HepG2 (cell line): ENCODE measurements at regions not wholly inside any gene's neighbourhood (a gene's known extent, or its start where the extent isn't known, plus 50 kb on each side); places are given as distances from the start of the nearest gene placed in this dataset.

Experiments
- ATAC-seq: fragments of 200-7000 bp; cut with Tn5 transposase; 3 replicates; pipeline ENCODE4 v1.9.1; 2020; ENCODE audit warnings: mild to moderate bottlenecking, moderate library complexity
- BruUV-seq: library from RNA; stranded (reverse); fragments of 400-500 nt; replicated peaks from 2 replicates; lab custom pipeline; 2021; lab: Mats Ljungman, UMichigan
- CTCF ChIA-PET: fragments of 300-600 bp; formaldehyde crosslinking; extraction: SDS; loops from one replicate; lab custom pipeline; 2021; ENCODE audit warnings: low total read pairs, inconsistent platforms, low intra/inter-chr PET ratio; lab: Yijun Ruan, JAX
- POLR2A ChIA-PET: fragments of 350-600 bp; sonication (Branson Sonifier 250); formaldehyde crosslinking; loops from one replicate; lab custom pipeline; 2020; ENCODE audit warnings: antibody characterized with exemption, inconsistent platforms; lab: Yijun Ruan, JAX
- DNase-seq: peaks from one replicate; pipeline ENCODE4 v3.0.0-alpha.2; 2015; ENCODE audit warnings: low spot score
- FAIRE-seq: peaks from 3 replicates; lab custom pipeline; 2011; peaks lifted over from hg19 to GRCh38; lab: Jason Lieb, UNC
- H2AFZ ChIP-seq: one replicate; pipeline ENCODE4 v1.6.1; 2011; ENCODE audit warnings: low read length, inconsistent platforms
- H3K27ac ChIP-seq: fragments of 300-600 bp; 3 replicates; pipeline ENCODE4 v1.8.0; 2011; ENCODE audit warnings: mixed run types, mild to moderate bottlenecking, mixed read lengths, low read length, inconsistent platforms; ENCODE audit not compliant: insufficient read depth; ENCODE audit errors: extremely low read length
- H3K27me3 ChIP-seq, 2 experiments: fragments of 200-600 bp in 1 of 2; 2 replicates in 1 of 2; 3 replicates in 1 of 2; pipeline versions ENCODE4 v1.6.0 to v1.8.0; 2011; ENCODE audit warnings: low read length in 2 of 2, mild to moderate bottlenecking in 2 of 2, moderate library complexity in 2 of 2, inconsistent platforms in 1 of 2; ENCODE audit not compliant: insufficient read depth in 2 of 2, control insufficient read depth in 1 of 2
- H3K36me3 ChIP-seq, 2 experiments: fragments of 200-600 bp in 1 of 2; replicated peaks in 1 of 2; 2 replicates in 1 of 2; 3 replicates in 1 of 2; pipeline versions ENCODE4 v1.5.1 to v1.8.0; 2011; ENCODE audit warnings: low read length in 2 of 2, inconsistent platforms in 1 of 2; ENCODE audit not compliant: insufficient read depth in 2 of 2, control insufficient read depth in 1 of 2
- H3K4me1 ChIP-seq: 2 replicates; pipeline ENCODE4 v1.5.1; 2012; ENCODE audit warnings: low read length, inconsistent platforms; ENCODE audit not compliant: insufficient read depth
- H3K4me2 ChIP-seq: 2 replicates; pipeline ENCODE4 v1.6.0; 2011; ENCODE audit warnings: low read depth, low read length, inconsistent platforms
- H3K4me3 ChIP-seq, 3 experiments: fragments of 200-600 bp in 1 of 3; sonication (generic), shearing (Covaris generic) in 1 of 3; replicated peaks in 1 of 3; 2 replicates each; pipeline ENCODE4 v1.5.1; 2011 to 2016; ENCODE audit warnings: low read length in 3 of 3, inconsistent platforms in 2 of 3, low read depth in 2 of 3, mild to moderate bottlenecking in 2 of 3, control low read depth in 1 of 3, mixed read lengths in 1 of 3; ENCODE audit not compliant: insufficient read depth in 1 of 3
- H3K79me2 ChIP-seq: one replicate; pipeline ENCODE4 v1.6.1; 2011; ENCODE audit warnings: low read length, inconsistent platforms; ENCODE audit not compliant: insufficient read depth
- H3K9ac ChIP-seq: 2 replicates; pipeline ENCODE4 v1.6.0; 2011; ENCODE audit warnings: mild to moderate bottlenecking, low read depth, low read length, inconsistent platforms; ENCODE audit not compliant: insufficient read depth
- H3K9me3 ChIP-seq: 2 replicates; pipeline ENCODE4 v1.5.1; 2012; ENCODE audit warnings: mild to moderate bottlenecking, low read length
- H4K20me1 ChIP-seq: 2 replicates; pipeline ENCODE4 v1.6.0; 2011; ENCODE audit warnings: inconsistent platforms, mild to moderate bottlenecking, low read length, moderate library complexity; ENCODE audit not compliant: insufficient read depth
- EHMT2 ChIP-seq: fragments of 200-600 bp; sonication (generic); IDR thresholded peaks from 2 replicates; pipeline ENCODE4 v1.7.0; 2017; ENCODE audit warnings: antibody characterized with exemption, low read depth, low read length, borderline replicate concordance
- HNRNPK ChIP-seq: fragments of 200-400 bp; formaldehyde crosslinking; IDR thresholded peaks from 2 replicates; pipeline ENCODE4 v1.6.1; 2018; ENCODE audit warnings: low read length, low read depth, moderate library complexity, mild to moderate bottlenecking; ENCODE audit not compliant: poor library complexity, severe bottlenecking
- MAFF ChIP-seq: IDR thresholded peaks from 2 replicates; pipeline ENCODE4 v1.6.1; 2011; ENCODE audit warnings: low read depth, low read length, improper control_type of control experiment
- MYC ChIP-seq: sonication (generic); formaldehyde crosslinking; IDR thresholded peaks from 2 replicates; pipeline ENCODE4 v1.9.0; 2021; ENCODE audit warnings: missing genetic modification reagents, borderline replicate concordance
- NFIC ChIP-seq: IDR thresholded peaks from 2 replicates; pipeline ENCODE4 v1.6.1; 2012; ENCODE audit warnings: mild to moderate bottlenecking, low read length, inconsistent platforms
- ONECUT2 ChIP-seq: sonication (generic); formaldehyde crosslinking; IDR thresholded peaks from 2 replicates; pipeline ENCODE4 v1.4.0; 2020; ENCODE audit warnings: missing genetic modification reagents
- PAF1 ChIP-seq: IDR thresholded peaks from 2 replicates; pipeline ENCODE4 v1.6.1; 2016; ENCODE audit warnings: missing genetic modification reagents, missing compliant biosample characterization
- PCBP2 ChIP-seq: fragments of 200-400 bp; formaldehyde crosslinking; optimal IDR thresholded peaks from 2 replicates; pipeline ENCODE3; 2018; ENCODE audit warnings: low read length, low read depth; ENCODE audit not compliant: poor library complexity, severe bottlenecking
- POLR2A ChIP-seq, 2 experiments: IDR thresholded peaks; 2 replicates each; pipeline ENCODE4 v1.6.1; 2011; ENCODE audit warnings: low read depth in 2 of 2, low read length in 2 of 2, mild to moderate bottlenecking in 1 of 2, moderate library complexity in 1 of 2; ENCODE audit not compliant: insufficient read depth in 1 of 2
- RXRA ChIP-seq: sonication (generic); formaldehyde crosslinking; IDR thresholded peaks from 2 replicates; pipeline ENCODE4 v1.5.1; 2020; ENCODE audit warnings: missing genetic modification reagents
- SCMH1 ChIP-seq: sonication (generic); formaldehyde crosslinking; IDR thresholded peaks from 2 replicates; pipeline ENCODE4 v1.9.0; 2021; ENCODE audit warnings: missing genetic modification reagents, mild to moderate bottlenecking, borderline replicate concordance
- TMF1 ChIP-seq: sonication (generic); formaldehyde crosslinking; IDR thresholded peaks from 2 replicates; pipeline ENCODE4 v1.8.1; 2022; ENCODE audit warnings: low read depth, missing genetic modification reagents
- ZNF577 ChIP-seq: sonication (generic); formaldehyde crosslinking; IDR thresholded peaks from 2 replicates; pipeline ENCODE4 v1.4.0; 2020; ENCODE audit warnings: mild to moderate bottlenecking, low read depth, missing genetic modification reagents, borderline replicate concordance
- ZNF83 ChIP-seq: sonication (generic); formaldehyde crosslinking; IDR thresholded peaks from 2 replicates; pipeline ENCODE4 v1.4.0; 2020; ENCODE audit warnings: missing genetic modification reagents, mild to moderate bottlenecking, borderline replicate concordance
- WGBS: methylation state at CpG from one replicate; pipeline ENCODE4 v1.1.6; 2017; ENCODE audit warnings: low lambda C conversion rate; 5-methylcytosine and 5-hydroxymethylcytosine counted together
- in situ Hi-C: cut with HindIII; loops from 2 replicates; pipeline ENCODE4 v1.10.0; 2017; ENCODE audit warnings: low pct_unique_long_range_greater_than_20kb; ENCODE audit not compliant: extremely low pct_ligation_motif_present
- intact Hi-C: fragments of 100-400 bp; cut with micrococcal nuclease; formaldehyde crosslinking; loops from one replicate; pipeline ENCODE4 v1.10.0; 2022; ENCODE audit not compliant: unreplicated experiment
- TF ChIP-seq, protein P1 (sequence below): sonication (generic); formaldehyde crosslinking; IDR thresholded peaks from 2 replicates; pipeline ENCODE4 v1.4.0; 2020; ENCODE audit warnings: missing genetic modification reagents
- TF ChIP-seq, protein P2 (sequence below): sonication (generic); formaldehyde crosslinking; IDR thresholded peaks from 2 replicates; pipeline ENCODE4 v1.4.0; 2020; ENCODE audit warnings: missing genetic modification reagents

DNA sequence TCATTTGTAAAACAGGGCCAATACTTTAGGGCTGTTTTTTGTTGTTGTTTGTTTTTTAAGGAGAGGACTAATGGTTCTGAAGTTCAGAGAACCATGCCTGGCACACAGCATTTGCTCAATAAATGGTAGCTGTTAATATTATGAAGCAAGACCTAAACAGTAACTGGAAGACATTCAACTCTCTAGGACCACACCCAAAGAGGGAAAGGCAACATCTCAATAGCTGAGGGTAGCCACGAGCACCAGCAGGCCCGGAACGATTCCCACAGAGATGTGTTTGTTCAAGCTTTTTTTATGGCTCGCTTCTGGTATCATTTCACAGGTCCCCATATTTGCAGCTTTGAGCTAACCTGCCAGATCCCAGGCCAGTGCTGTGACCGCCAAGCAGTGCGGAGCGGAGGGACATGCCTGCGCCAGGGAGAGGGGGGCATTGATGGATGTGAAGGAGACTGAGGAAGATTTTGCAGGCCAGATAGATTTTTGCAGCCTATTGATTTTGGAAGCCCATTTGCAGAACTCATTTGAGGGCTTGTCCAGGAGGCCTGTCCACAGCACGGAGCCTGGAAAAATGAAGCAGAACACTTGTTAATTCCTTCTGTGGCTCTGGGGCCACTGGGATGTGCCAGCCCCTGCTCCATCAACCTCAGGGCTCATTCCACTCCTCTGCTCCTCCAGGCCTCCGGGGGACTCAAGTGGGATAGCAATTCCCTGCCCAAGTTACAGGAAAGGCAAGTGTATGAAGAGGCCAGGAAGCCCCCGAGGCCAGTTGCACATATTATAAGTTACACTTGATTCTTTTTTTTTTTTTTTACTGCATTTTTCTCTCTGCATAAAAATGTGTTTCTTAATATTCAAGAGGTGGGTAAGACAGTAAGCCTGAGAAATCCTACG, 57.3 kb upstream of the FGFR2 start:
- intact Hi-C loops: no loop called here
- CTCF ChIA-PET: no interaction called here
- TF ChIP-seq NFIC: no peak
- no peak for TF ChIP-seq PAF1 (CRISPR knock-in tag)
- TF ChIP-seq TMF1 (CRISPR knock-in tag): no peak
- TF ChIP-seq, protein P1, sequence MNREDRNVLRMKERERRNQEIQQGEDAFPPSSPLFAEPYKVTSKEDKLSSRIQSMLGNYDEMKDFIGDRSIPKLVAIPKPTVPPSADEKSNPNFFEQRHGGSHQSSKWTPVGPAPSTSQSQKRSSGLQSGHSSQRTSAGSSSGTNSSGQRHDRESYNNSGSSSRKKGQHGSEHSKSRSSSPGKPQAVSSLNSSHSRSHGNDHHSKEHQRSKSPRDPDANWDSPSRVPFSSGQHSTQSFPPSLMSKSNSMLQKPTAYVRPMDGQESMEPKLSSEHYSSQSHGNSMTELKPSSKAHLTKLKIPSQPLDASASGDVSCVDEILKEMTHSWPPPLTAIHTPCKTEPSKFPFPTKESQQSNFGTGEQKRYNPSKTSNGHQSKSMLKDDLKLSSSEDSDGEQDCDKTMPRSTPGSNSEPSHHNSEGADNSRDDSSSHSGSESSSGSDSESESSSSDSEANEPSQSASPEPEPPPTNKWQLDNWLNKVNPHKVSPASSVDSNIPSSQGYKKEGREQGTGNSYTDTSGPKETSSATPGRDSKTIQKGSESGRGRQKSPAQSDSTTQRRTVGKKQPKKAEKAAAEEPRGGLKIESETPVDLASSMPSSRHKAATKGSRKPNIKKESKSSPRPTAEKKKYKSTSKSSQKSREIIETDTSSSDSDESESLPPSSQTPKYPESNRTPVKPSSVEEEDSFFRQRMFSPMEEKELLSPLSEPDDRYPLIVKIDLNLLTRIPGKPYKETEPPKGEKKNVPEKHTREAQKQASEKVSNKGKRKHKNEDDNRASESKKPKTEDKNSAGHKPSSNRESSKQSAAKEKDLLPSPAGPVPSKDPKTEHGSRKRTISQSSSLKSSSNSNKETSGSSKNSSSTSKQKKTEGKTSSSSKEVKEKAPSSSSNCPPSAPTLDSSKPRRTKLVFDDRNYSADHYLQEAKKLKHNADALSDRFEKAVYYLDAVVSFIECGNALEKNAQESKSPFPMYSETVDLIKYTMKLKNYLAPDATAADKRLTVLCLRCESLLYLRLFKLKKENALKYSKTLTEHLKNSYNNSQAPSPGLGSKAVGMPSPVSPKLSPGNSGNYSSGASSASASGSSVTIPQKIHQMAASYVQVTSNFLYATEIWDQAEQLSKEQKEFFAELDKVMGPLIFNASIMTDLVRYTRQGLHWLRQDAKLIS: no peak
- TF ChIP-seq MAFF: no peak
- TF ChIP-seq SCMH1 (CRISPR knock-in tag): no peak
- TF ChIP-seq ZNF577 (CRISPR knock-in tag): no peak
- no peak for TF ChIP-seq EHMT2
- TF ChIP-seq MYC (CRISPR knock-in tag): no peak
- TF ChIP-seq, protein P2, sequence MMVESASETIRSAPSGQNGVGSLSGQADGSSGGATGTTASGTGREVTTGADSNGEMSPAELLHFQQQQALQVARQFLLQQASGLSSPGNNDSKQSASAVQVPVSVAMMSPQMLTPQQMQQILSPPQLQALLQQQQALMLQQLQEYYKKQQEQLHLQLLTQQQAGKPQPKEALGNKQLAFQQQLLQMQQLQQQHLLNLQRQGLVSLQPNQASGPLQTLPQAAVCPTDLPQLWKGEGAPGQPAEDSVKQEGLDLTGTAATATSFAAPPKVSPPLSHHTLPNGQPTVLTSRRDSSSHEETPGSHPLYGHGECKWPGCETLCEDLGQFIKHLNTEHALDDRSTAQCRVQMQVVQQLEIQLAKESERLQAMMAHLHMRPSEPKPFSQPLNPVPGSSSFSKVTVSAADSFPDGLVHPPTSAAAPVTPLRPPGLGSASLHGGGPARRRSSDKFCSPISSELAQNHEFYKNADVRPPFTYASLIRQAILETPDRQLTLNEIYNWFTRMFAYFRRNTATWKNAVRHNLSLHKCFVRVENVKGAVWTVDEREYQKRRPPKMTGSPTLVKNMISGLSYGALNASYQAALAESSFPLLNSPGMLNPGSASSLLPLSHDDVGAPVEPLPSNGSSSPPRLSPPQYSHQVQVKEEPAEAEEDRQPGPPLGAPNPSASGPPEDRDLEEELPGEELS (CRISPR knock-in tag): no peak
- TF ChIP-seq POLR2A (IDR thresholded peaks at IDR 0.05; ENCODE audit: insufficient read depth in 1 of 2, low read depth in 2 of 2, low read length in 2 of 2): no peak
- TF ChIP-seq HNRNPK: no peak
- no peak for TF ChIP-seq ONECUT2 (CRISPR knock-in tag)
- TF ChIP-seq ZNF83: no peak
- TF ChIP-seq PCBP2: no peak
- TF ChIP-seq RXRA (CRISPR knock-in tag): no peak

More for the DNA sequence above, 57.3 kb upstream of the FGFR2 start:
- no peak overlapping the region for H2AFZ ChIP-seq
- no peaks in the 10 kb centered on the region for H3K27me3 ChIP-seq
- no peak overlapping the region for H3K4me2 ChIP-seq
- POLR2A ChIA-PET: no interaction called here
- no peak overlapping the region for H3K27ac ChIP-seq
- no peaks in the 10 kb centered on the region for H3K36me3 ChIP-seq
- DNase-seq: no peak
- no peak for ATAC-seq
- H4K20me1 ChIP-seq: no peaks in the 10 kb centered on the region
- H3K9ac ChIP-seq: no peak overlapping the region
- no peaks in the 10 kb centered on the region for H3K9me3 ChIP-seq
- BruUV-seq: no TSS peak
- H3K4me3 ChIP-seq: no peak overlapping the region
- no peaks in the 10 kb centered on the region for H3K4me1 ChIP-seq
- in situ Hi-C loops: no loop called here
- 22% methylated on average over 8 of the region's 12 CpGs for WGBS
- no peaks in the 10 kb centered on the region for H3K79me2 ChIP-seq
- no peak for FAIRE-seq
